GM18499 (cell line): ENCODE measurements at regions not wholly inside any gene's neighbourhood (a gene's known extent, or its start where the extent isn't known, plus 50 kb on each side); places are given as distances from the start of the nearest gene placed in this dataset.
"Not testable (repeated sequence)": the region's sequence is repeated elsewhere in the genome, so short reads cannot be mapped to it uniquely, and the experiment has no call there.

ENCODE experiments used
- ATAC-seq: cut with Tn5 transposase; IDR thresholded peaks from one replicate; pipeline ENCODE4 v1.9.1; 2021; ENCODE audit warnings: moderate number of reproducible peaks; ENCODE audit not compliant: insufficient read depth, unreplicated experiment

DNA sequence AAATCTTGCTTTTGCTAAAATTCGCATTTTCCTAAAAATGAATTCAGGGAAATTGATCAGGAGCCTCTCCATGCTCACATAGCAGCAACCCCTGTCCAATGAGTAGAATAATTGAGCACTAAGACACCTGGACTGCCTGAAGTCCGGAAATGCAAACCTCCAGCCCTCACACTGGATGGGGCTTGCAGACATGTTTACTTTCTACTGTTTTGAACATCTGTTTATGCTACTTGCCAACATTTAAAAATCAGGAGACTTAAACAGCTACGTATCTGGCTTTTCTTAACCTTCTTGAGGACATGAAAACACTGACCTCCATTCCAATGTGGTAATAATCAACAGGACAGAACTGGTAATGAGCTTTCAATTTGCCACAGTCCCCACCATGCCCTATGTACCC lies 184.4 kb downstream of the SHOX2 start:
- ATAC-seq: no peak

- no peak for ATAC-seq
Observed at GRCh38 chr3:157920822-157921700, 185.2 kb downstream of the SHOX2 start.

- no peak for ATAC-seq
Observed at GRCh38 chr3:157919319-157919887, 186.8 kb downstream of the SHOX2 start.

GRCh38 chr3:157918402-157918801 lies 187.8 kb downstream of the SHOX2 start:
- no peak for ATAC-seq

DNA sequence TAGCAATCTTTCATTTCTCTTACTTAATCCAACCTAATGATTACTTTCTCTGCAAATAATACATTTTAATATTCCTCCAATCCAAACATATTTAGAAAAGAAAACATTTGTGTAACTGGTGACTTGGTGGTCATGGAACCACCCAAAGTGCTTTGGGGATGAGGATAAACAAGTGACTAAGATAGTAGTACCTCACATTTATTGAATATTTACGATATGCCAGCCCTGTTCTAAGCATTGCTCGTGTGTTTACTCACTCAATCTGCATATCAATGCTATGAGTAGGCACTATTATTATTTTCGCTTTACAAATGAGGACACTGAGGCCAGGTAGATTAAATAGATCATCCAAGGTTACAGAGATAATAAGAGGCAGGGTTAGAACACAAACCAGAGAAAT lies 189.5 kb downstream of the SHOX2 start:
- ATAC-seq: no peak

DNA sequence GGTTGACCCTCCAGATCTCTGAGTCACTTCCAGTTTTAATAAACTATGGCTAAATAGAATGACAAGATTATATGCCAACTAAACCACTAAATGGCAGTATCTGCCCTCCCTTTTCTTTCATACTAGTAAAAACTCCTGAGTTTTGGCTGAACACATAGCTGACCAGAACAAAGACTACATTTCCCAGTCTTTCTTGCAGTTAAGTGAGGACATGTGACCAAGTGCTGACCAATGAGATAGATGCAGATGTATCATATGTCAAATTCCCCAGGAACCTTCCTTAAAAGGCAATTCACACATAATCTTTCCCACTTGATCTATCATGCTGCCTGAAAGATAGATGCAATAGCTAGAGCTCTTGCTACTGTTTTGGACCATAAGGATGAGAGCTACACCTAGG lies 191.3 kb downstream of the SHOX2 start:
- ATAC-seq: no peak

GRCh38 chr3:157913741-157914150 lies 192.5 kb downstream of the SHOX2 start:
- ATAC-seq: no peak

DNA sequence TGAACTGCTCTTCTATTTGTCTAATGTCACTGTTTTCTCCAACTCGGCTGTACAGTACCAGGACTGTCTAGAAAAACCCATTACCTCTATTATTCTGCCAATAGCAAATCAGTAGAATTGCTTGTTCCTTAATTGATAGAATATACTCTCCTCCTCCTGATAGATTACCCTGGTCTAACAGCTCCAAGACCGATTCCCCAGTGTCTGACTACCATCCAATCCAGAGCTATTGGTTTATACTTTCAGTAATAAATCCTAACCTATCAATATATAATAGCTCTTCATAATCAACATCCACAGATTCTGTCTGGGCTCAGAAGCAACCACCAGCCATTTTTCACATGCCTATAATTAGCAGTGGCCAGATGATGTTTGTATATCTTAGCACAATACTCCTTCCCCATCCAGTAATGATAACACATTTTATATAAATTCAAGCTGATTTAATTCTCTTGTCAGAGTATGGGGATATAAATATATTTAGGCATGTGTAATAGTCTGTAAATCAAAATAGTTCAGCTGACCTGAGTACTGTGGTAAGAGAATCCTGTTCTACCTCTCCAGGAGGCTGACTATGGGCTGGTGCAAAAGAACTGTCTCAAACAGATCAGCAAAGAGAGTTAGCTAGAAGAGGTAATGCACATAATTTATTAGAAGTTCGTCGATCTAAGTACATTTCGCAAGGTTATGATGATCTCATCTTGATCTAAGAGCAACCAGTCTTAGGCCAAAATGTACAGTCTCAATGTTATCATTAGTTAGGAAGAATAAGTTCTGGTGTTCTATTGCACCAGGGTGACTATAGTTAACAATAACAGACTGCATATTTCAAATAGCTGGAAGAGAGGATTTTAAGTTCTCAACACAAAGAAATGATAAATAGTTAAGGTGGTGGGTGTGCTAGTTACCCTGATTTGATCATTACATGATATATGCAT lies 193.4 kb downstream of the SHOX2 start:
- ATAC-seq: no peak

- ATAC-seq: no peak
Observed at GRCh38 chr3:157906627-157907026, 199.6 kb downstream of the SHOX2 start.

- ATAC-seq: no peak
Observed at GRCh38 chr3:157905885-157906284, 200.3 kb downstream of the SHOX2 start.

DNA sequence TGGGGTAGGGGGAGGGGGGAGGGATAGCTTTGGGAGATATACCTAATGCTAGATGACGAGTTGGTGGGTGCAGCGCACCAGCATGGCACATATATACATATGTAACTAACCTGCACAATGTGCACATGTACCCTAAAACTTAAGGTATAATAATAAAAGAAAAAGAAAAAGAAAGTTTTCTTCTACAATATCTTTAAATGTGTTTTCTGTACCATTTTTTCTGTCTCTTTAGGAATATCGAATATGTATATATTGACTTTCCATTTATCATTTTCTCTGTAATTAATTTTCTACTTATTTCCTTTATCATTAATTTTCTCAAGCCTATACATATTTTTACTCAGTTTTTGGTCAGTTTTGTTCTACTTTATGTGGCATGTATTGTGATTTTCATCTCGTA lies 203.5 kb downstream of the SHOX2 start:
- not testable (repeated sequence) for ATAC-seq

GRCh38 chr3:157888040-157888439 lies 218.2 kb downstream of the SHOX2 start:
- no peak for ATAC-seq

- no peak for ATAC-seq
Observed at GRCh38 chr3:157876556-157876955, 229.7 kb downstream of the SHOX2 start.

GRCh38 chr3:157872902-157873301 lies 233.3 kb downstream of the SHOX2 start:
- ATAC-seq: no peak

- ATAC-seq: no peak
Observed at GRCh38 chr3:157871838-157872460, 234.3 kb downstream of the SHOX2 start.

DNA sequence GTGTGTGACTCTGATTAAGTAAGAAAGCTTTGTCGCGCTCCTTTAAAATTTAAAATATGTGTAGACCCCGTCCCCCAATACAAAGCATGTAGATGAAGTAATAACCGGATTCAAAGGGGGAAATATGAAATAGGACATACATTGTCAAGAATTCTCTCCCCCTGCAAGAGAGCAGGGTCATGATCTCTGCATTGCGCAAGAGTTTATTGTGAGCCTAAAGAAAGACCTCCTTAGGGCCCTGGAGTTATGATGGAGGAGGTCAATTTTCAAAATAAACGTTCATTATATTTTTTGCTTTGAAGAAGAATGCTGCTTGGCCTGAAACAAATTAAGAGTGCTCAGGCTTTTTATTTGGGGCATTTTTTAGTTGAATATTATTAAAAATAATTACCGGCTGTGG lies 235.0 kb downstream of the SHOX2 start:
- no peak for ATAC-seq

- no peak for ATAC-seq
Observed at GRCh38 chr3:157868946-157869345, 237.3 kb downstream of the SHOX2 start.

GRCh38 chr3:157868196-157868595 lies 238.0 kb downstream of the SHOX2 start:
- no peak for ATAC-seq

- ATAC-seq: peak; percentile 92
Observed at GRCh38 chr3:157865352-157866000, 240.7 kb downstream of the SHOX2 start.
